Neural progenitor cell (in vitro differentiated cells): ENCODE measurements at regions not wholly inside any gene's neighbourhood (a gene's known extent, or its start where the extent isn't known, plus 50 kb on each side); places are given as distances from the start of the nearest gene placed in this dataset.

Experiments used
- DNase-seq: peaks from one replicate; pipeline ENCODE4 v3.0.0-alpha.2; 2016; ENCODE audit warnings: low spot score
- H2AFZ ChIP-seq: fragments of 200-600 bp; sonication (generic); replicated peaks from 2 replicates; pipeline ENCODE4 v1.6.1; 2016; ENCODE audit warnings: antibody characterized with exemption
- H3F3A ChIP-seq: fragments of 200-600 bp; sonication (generic); 2 replicates; pipeline ENCODE4 v1.6.1; 2016; ENCODE audit warnings: antibody characterized with exemption, low read depth
- H3K27ac ChIP-seq: fragments of 200-600 bp; sonication (generic); 2 replicates; pipeline ENCODE4 v1.5.1; 2016; ENCODE audit warnings: mild to moderate bottlenecking
- H3K27me3 ChIP-seq: fragments of 200-600 bp; sonication (generic); 2 replicates; pipeline ENCODE4 v1.6.1; 2016; ENCODE audit warnings: mild to moderate bottlenecking, moderate library complexity
- H3K36me3 ChIP-seq: fragments of 200-600 bp; sonication (generic); 2 replicates; pipeline ENCODE4 v1.5.1; 2016
- H3K4me1 ChIP-seq: fragments of 200-600 bp; sonication (generic); 2 replicates; pipeline ENCODE4 v1.6.1; 2016; ENCODE audit warnings: mixed run types
- H3K4me2 ChIP-seq: fragments of 200-600 bp; sonication (generic); 2 replicates; pipeline ENCODE4 v1.6.1; 2016
- H3K4me3 ChIP-seq: fragments of 200-600 bp; sonication (generic); 2 replicates; pipeline ENCODE4 v1.5.1; 2016
- H3K79me2 ChIP-seq: fragments of 200-600 bp; sonication (generic); 2 replicates; pipeline ENCODE4 v1.6.1; 2016; ENCODE audit warnings: low read depth
- H3K9ac ChIP-seq: fragments of 200-600 bp; sonication (generic); 2 replicates; pipeline ENCODE4 v1.6.1; 2016
- H3K9me3 ChIP-seq: fragments of 200-600 bp; sonication (generic); 2 replicates; pipeline ENCODE4 v1.5.1; 2016; ENCODE audit warnings: low read depth
- H4K20me1 ChIP-seq: fragments of 200-600 bp; sonication (generic); 2 replicates; pipeline ENCODE4 v1.6.1; 2016; ENCODE audit warnings: low read depth
- H3K27ac Mint-ChIP-seq: 3 replicates; pipeline ENCODE4 v1.8.0; 2021; ENCODE audit warnings: mixed read lengths
- H3K27me3 Mint-ChIP-seq: 2 replicates; pipeline ENCODE4 v1.8.0; 2022; ENCODE audit warnings: low read depth, mild to moderate bottlenecking, inconsistent platforms, moderate library complexity, mixed read lengths; ENCODE audit not compliant: insufficient read depth
- H3K36me3 Mint-ChIP-seq: 3 replicates; pipeline ENCODE4 v1.8.0; 2021; ENCODE audit warnings: mixed read lengths
- H3K4me1 Mint-ChIP-seq: 3 replicates; pipeline ENCODE4 v1.8.0; 2021; ENCODE audit warnings: mixed read lengths
- H3K4me3 Mint-ChIP-seq: 3 replicates; pipeline ENCODE4 v1.8.0; 2021; ENCODE audit warnings: mild to moderate bottlenecking, moderate library complexity, mixed read lengths
- H3K9me3 Mint-ChIP-seq: 3 replicates; pipeline ENCODE4 v1.8.0; 2020; ENCODE audit warnings: mixed read lengths
- CTCF ChIP-seq: fragments of 200-600 bp; sonication (generic); IDR thresholded peaks from 2 replicates; pipeline ENCODE4 v1.5.1; 2017; ENCODE audit warnings: antibody characterized with exemption, mild to moderate bottlenecking
- EZH2 ChIP-seq: fragments of 200-600 bp; sonication (generic); IDR thresholded peaks from 2 replicates; pipeline ENCODE4 v1.6.1; 2017; ENCODE audit warnings: antibody characterized with exemption, mild to moderate bottlenecking, moderate library complexity
- EZH2phosphoT487 ChIP-seq: fragments of 200-600 bp; sonication (generic); IDR thresholded peaks from 2 replicates; pipeline ENCODE4 v1.6.1; 2017; ENCODE audit warnings: antibody characterized with exemption

GRCh38 chr7:33781167-33781566, 124.2 kb upstream of the BMPER start:
- TF ChIP-seq EZH2 = no peak
- TF ChIP-seq EZH2phosphoT487 = no peak
- no peak for TF ChIP-seq CTCF
- peaks cover 9% of the 10 kb centered on the region for H3K4me1 ChIP-seq
- no peak overlapping the region for H3K4me3 Mint-ChIP-seq
- no peaks in the 10 kb centered on the region for H3K36me3 Mint-ChIP-seq
- no peaks in the 10 kb centered on the region for H3F3A ChIP-seq
- no peak for DNase-seq
- no peaks in the 10 kb centered on the region for H3K27me3 ChIP-seq
- no peak overlapping the region for H3K4me3 ChIP-seq
- H3K9ac ChIP-seq = no peak overlapping the region
- no peak overlapping the region for H3K4me2 ChIP-seq
- H3K27ac Mint-ChIP-seq = no peak overlapping the region
- no peaks in the 10 kb centered on the region for H3K27me3 Mint-ChIP-seq
- peaks cover 3% of the 10 kb centered on the region for H3K9me3 Mint-ChIP-seq
- H3K36me3 ChIP-seq = no peaks in the 10 kb centered on the region
- H4K20me1 ChIP-seq = no peaks in the 10 kb centered on the region
- no peak overlapping the region for H3K27ac ChIP-seq
- no peaks in the 10 kb centered on the region for H3K9me3 ChIP-seq
- no peaks in the 10 kb centered on the region for H3K4me1 Mint-ChIP-seq
- no peaks in the 10 kb centered on the region for H3K79me2 ChIP-seq
- no peak overlapping the region for H2AFZ ChIP-seq

GRCh38 chr7:33781796-33782195, 123.5 kb upstream of the BMPER start:
- no peaks in the 10 kb centered on the region for H3K4me1 Mint-ChIP-seq
- TF ChIP-seq CTCF = no peak
- no peak for TF ChIP-seq EZH2
- TF ChIP-seq EZH2phosphoT487 = no peak
- no peak overlapping the region for H3K27ac Mint-ChIP-seq
- Histone ChIP-seq H3F3A (no peaks in the 10 kb centered on the region), H3K79me2 (no peaks in the 10 kb centered on the region), H3K36me3 (no peaks in the 10 kb centered on the region), H3K27me3 (no peaks in the 10 kb centered on the region), H3K4me1 (peaks cover 9% of the 10 kb centered on the region), H2AFZ (no peak overlapping the region), H3K4me2 (no peak overlapping the region), H3K4me3 (no peak overlapping the region), H3K27ac (no peak overlapping the region), H4K20me1 (no peaks in the 10 kb centered on the region), H3K9me3 (no peaks in the 10 kb centered on the region), H3K9ac (no peak overlapping the region)
- peaks cover 3% of the 10 kb centered on the region for H3K9me3 Mint-ChIP-seq
- no peaks in the 10 kb centered on the region for H3K27me3 Mint-ChIP-seq
- no peak for DNase-seq
- H3K36me3 Mint-ChIP-seq = no peaks in the 10 kb centered on the region
- no peak overlapping the region for H3K4me3 Mint-ChIP-seq

- H3K9me3 ChIP-seq = no peaks in the 10 kb centered on the region
- H3F3A ChIP-seq = no peaks in the 10 kb centered on the region
- no peaks in the 10 kb centered on the region for H3K36me3 ChIP-seq
- no peak for DNase-seq
- no peak overlapping the region for H3K4me3 ChIP-seq
- no peak overlapping the region for H2AFZ ChIP-seq
- H3K4me1 ChIP-seq = peaks cover 9% of the 10 kb centered on the region
- Mint-ChIP-seq H3K4me3 (no peak overlapping the region), H3K9me3 (peaks cover 3% of the 10 kb centered on the region), H3K27me3 (no peaks in the 10 kb centered on the region), H3K27ac (no peak overlapping the region), H3K36me3 (no peaks in the 10 kb centered on the region), H3K4me1 (no peaks in the 10 kb centered on the region)
- no peak for TF ChIP-seq EZH2
- no peak for TF ChIP-seq EZH2phosphoT487
- no peak for TF ChIP-seq CTCF
- no peak overlapping the region for H3K9ac ChIP-seq
- no peaks in the 10 kb centered on the region for H3K79me2 ChIP-seq
- H3K27ac ChIP-seq = no peak overlapping the region
- no peak overlapping the region for H3K4me2 ChIP-seq
- H4K20me1 ChIP-seq = no peaks in the 10 kb centered on the region
- no peaks in the 10 kb centered on the region for H3K27me3 ChIP-seq
These were observed 121.3 kb upstream of the BMPER start for GRCh38 chr7:33784000-33784399.

GRCh38 chr7:33788531-33788930, 116.8 kb upstream of the BMPER start:
- Histone ChIP-seq H3K4me3 (no peak overlapping the region), H3K36me3 (no peaks in the 10 kb centered on the region), H3K27ac (no peak overlapping the region), H2AFZ (no peak overlapping the region), H3K9ac (no peak overlapping the region), H3K4me2 (no peak overlapping the region), H3K9me3 (no peaks in the 10 kb centered on the region), H3K27me3 (no peaks in the 10 kb centered on the region), H4K20me1 (no peaks in the 10 kb centered on the region), H3F3A (no peaks in the 10 kb centered on the region), H3K4me1 (peaks cover 9% of the 10 kb centered on the region), H3K79me2 (no peaks in the 10 kb centered on the region)
- no peak for DNase-seq
- TF ChIP-seq CTCF = no peak
- TF ChIP-seq EZH2phosphoT487 = no peak
- no peak for TF ChIP-seq EZH2
- Mint-ChIP-seq H3K27ac (no peak overlapping the region), H3K36me3 (no peaks in the 10 kb centered on the region), H3K27me3 (no peaks in the 10 kb centered on the region), H3K4me1 (no peaks in the 10 kb centered on the region), H3K4me3 (no peak overlapping the region), H3K9me3 (no peaks in the 10 kb centered on the region)
